ENCODE measurements at regions not wholly inside any gene's neighbourhood (a gene's known extent, or its start where the extent isn't known, plus 50 kb on each side); places are given as distances from the start of the nearest gene placed in this dataset.

DNA sequence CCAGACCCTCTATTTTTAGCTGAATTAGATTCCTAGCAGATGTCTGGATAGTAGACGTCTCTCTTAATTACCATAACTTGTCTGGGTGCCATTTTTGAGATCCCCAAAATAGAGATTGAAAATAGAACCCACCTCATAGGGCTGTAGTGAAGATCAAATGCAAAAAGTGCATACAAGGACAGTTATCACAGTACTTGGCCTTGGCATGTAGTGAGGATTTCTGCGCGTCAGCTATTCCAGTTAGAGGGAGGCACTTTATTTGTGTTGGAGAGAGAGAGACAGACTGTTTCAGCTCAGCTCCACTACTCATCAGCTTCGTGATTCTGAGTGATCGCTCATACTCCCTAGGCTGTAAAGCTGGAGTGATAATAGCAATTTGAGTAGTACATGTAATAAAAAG lies 59.6 kb upstream of the CDH13 start:
- TF ChIP-seq, protein P1, sequence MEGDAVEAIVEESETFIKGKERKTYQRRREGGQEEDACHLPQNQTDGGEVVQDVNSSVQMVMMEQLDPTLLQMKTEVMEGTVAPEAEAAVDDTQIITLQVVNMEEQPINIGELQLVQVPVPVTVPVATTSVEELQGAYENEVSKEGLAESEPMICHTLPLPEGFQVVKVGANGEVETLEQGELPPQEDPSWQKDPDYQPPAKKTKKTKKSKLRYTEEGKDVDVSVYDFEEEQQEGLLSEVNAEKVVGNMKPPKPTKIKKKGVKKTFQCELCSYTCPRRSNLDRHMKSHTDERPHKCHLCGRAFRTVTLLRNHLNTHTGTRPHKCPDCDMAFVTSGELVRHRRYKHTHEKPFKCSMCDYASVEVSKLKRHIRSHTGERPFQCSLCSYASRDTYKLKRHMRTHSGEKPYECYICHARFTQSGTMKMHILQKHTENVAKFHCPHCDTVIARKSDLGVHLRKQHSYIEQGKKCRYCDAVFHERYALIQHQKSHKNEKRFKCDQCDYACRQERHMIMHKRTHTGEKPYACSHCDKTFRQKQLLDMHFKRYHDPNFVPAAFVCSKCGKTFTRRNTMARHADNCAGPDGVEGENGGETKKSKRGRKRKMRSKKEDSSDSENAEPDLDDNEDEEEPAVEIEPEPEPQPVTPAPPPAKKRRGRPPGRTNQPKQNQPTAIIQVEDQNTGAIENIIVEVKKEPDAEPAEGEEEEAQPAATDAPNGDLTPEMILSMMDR (IDR thresholded peaks at IDR 0.05; ENCODE audit: insufficient read depth, low read length): no peak
- TF ChIP-seq GABPA (IDR thresholded peaks at IDR 0.05; ENCODE audit: low read depth) (no peak), SPI1 (IDR thresholded peaks at IDR 0.05; ENCODE audit: borderline replicate concordance, low read depth) (no peak), POLR2AphosphoS5 (IDR thresholded peaks at IDR 0.05; ENCODE audit: low read depth) (no peak)
- TF ChIP-seq, protein P2, sequence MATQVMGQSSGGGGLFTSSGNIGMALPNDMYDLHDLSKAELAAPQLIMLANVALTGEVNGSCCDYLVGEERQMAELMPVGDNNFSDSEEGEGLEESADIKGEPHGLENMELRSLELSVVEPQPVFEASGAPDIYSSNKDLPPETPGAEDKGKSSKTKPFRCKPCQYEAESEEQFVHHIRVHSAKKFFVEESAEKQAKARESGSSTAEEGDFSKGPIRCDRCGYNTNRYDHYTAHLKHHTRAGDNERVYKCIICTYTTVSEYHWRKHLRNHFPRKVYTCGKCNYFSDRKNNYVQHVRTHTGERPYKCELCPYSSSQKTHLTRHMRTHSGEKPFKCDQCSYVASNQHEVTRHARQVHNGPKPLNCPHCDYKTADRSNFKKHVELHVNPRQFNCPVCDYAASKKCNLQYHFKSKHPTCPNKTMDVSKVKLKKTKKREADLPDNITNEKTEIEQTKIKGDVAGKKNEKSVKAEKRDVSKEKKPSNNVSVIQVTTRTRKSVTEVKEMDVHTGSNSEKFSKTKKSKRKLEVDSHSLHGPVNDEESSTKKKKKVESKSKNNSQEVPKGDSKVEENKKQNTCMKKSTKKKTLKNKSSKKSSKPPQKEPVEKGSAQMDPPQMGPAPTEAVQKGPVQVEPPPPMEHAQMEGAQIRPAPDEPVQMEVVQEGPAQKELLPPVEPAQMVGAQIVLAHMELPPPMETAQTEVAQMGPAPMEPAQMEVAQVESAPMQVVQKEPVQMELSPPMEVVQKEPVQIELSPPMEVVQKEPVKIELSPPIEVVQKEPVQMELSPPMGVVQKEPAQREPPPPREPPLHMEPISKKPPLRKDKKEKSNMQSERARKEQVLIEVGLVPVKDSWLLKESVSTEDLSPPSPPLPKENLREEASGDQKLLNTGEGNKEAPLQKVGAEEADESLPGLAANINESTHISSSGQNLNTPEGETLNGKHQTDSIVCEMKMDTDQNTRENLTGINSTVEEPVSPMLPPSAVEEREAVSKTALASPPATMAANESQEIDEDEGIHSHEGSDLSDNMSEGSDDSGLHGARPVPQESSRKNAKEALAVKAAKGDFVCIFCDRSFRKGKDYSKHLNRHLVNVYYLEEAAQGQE (IDR thresholded peaks at IDR 0.05; ENCODE audit: insufficient replicate concordance, low read depth): no peak
- H3K27ac ChIP-seq (replicated peaks): no peak overlapping the region
- DNase-seq (ENCODE audit: low read depth in 1 of 2, low spot score in 1 of 2): no peak

DNA sequence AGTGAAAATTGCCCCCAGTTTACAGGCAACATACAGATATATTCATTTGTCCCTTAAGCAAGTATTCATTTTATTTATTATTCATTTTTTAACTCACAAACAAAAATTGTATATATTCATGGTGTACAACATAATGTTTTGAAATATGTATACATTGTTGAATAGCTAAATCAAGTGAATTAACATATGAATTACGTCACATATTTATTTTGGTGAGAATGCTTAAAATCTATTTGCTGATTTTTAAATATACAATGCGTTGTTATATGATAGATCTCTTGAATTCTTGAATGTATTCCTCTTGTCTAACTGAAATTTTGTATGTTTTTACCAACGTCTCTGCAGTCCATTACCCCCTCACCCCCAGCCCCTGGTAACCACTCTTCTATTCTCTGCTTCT lies 63.4 kb upstream of the CDH13 start:
- no peak for TF ChIP-seq POLR2AphosphoS5 (IDR thresholded peaks at IDR 0.05; ENCODE audit: low read depth)
- no peak for TF ChIP-seq GABPA (IDR thresholded peaks at IDR 0.05; ENCODE audit: low read depth)
- TF ChIP-seq, protein P2 (IDR thresholded peaks at IDR 0.05; ENCODE audit: insufficient replicate concordance, low read depth): no peak
- TF ChIP-seq SPI1 (IDR thresholded peaks at IDR 0.05; ENCODE audit: borderline replicate concordance, low read depth): no peak
- TF ChIP-seq, protein P1 (IDR thresholded peaks at IDR 0.05; ENCODE audit: insufficient read depth, low read length): no peak
- Histone ChIP-seq H3K27me3 (ENCODE audit: insufficient read depth, poor library complexity, severe bottlenecking) (no peaks in the 10 kb centered on the region), H3K27ac (replicated peaks) (no peak overlapping the region), H3K4me3 (replicated peaks; ENCODE audit: insufficient read depth, low read length) (no peak overlapping the region)
- DNase-seq (ENCODE audit: low read depth in 1 of 2, low spot score in 1 of 2): no peak

More for the DNA sequence above, 59.6 kb upstream of the CDH13 start:
- H3K4me3 ChIP-seq (replicated peaks; ENCODE audit: insufficient read depth, low read length): no peak overlapping the region
- H3K27me3 ChIP-seq (ENCODE audit: insufficient read depth, poor library complexity, severe bottlenecking): no peaks in the 10 kb centered on the region

DNA sequence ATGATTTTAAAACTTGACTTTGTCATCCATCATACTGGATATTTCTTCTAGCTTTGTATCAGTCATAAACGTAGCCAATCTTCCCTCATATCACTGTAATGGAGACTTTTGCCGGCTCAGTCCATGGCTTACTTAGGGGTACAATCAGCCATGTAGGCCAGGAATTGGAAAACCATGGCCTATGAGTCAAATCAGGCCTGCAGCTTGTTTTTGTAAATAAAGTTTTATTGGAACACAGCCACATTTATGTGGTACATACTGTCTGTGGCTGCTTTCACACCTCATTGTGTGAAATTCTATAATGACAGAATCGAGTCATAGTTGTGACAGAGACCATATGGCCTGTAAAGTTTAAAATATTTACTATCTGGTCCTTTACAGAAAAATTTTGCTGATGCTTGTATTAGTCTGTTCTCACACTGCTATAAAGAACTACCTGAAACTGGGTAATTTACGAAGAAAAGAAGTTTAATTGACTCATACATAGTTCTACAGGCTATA lies 64.5 kb upstream of the CDH13 start:
- Histone ChIP-seq H3K27ac (replicated peaks) (no peak overlapping the region), H3K27me3 (ENCODE audit: insufficient read depth, poor library complexity, severe bottlenecking) (no peaks in the 10 kb centered on the region), H3K4me3 (replicated peaks; ENCODE audit: insufficient read depth, low read length) (no peak overlapping the region)
- no peak for DNase-seq (ENCODE audit: low read depth in 1 of 2, low spot score in 1 of 2)
- no peak for TF ChIP-seq SPI1 (IDR thresholded peaks at IDR 0.05; ENCODE audit: borderline replicate concordance, low read depth)

DNA sequence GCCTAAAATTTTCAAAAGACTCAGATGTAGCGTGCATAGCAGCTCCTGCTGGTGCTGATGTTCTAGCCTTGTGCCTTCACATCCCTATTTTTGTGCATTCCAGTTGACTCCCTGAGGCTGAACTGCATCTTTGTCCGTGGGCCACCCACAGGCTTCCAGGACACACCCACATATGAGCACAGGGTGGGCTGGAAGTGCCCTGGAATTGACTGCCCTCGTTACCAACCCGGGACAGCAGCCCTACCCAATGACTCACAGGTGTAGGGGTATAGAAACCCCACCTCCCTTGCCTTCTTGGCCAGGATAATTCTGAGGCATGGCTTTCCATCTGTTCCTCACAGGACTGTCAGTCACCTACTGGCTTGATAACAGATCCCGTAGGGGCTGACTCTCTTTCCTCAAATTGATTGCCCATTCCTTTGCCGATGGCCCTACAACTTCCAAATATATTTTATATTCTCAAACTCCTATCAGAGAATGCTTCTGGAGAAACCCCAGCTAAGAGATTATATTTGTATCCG lies 65.9 kb upstream of the CDH13 start:
- Histone ChIP-seq H3K27ac (replicated peaks) (no peak overlapping the region), H3K4me3 (replicated peaks; ENCODE audit: insufficient read depth, low read length) (no peak overlapping the region), H3K27me3 (ENCODE audit: insufficient read depth, poor library complexity, severe bottlenecking) (no peaks in the 10 kb centered on the region)
- TF ChIP-seq POLR2AphosphoS5 (IDR thresholded peaks at IDR 0.05; ENCODE audit: low read depth) (no peak), SPI1 (IDR thresholded peaks at IDR 0.05; ENCODE audit: borderline replicate concordance, low read depth) (no peak), GABPA (IDR thresholded peaks at IDR 0.05; ENCODE audit: low read depth) (no peak)
- TF ChIP-seq, protein P1 (IDR thresholded peaks at IDR 0.05; ENCODE audit: insufficient read depth, low read length): no peak
- TF ChIP-seq, protein P2 (IDR thresholded peaks at IDR 0.05; ENCODE audit: insufficient replicate concordance, low read depth): no peak
- DNase-seq (ENCODE audit: low read depth in 1 of 2, low spot score in 1 of 2): no peak
